ENCODE measurements at regions not wholly inside any gene's neighbourhood (a gene's known extent, or its start where the extent isn't known, plus 50 kb on each side); places are given as distances from the start of the nearest gene placed in this dataset.
A peak's percentile ranks its signal among the peaks of the same experiment; 100 is the strongest.

- no peak for DNase-seq (ENCODE audit: low read depth in 1 of 2, low spot score in 1 of 2)
- TF ChIP-seq GABPA (IDR thresholded peaks at IDR 0.05; ENCODE audit: low read depth) = no peak
- TF ChIP-seq, protein P1, sequence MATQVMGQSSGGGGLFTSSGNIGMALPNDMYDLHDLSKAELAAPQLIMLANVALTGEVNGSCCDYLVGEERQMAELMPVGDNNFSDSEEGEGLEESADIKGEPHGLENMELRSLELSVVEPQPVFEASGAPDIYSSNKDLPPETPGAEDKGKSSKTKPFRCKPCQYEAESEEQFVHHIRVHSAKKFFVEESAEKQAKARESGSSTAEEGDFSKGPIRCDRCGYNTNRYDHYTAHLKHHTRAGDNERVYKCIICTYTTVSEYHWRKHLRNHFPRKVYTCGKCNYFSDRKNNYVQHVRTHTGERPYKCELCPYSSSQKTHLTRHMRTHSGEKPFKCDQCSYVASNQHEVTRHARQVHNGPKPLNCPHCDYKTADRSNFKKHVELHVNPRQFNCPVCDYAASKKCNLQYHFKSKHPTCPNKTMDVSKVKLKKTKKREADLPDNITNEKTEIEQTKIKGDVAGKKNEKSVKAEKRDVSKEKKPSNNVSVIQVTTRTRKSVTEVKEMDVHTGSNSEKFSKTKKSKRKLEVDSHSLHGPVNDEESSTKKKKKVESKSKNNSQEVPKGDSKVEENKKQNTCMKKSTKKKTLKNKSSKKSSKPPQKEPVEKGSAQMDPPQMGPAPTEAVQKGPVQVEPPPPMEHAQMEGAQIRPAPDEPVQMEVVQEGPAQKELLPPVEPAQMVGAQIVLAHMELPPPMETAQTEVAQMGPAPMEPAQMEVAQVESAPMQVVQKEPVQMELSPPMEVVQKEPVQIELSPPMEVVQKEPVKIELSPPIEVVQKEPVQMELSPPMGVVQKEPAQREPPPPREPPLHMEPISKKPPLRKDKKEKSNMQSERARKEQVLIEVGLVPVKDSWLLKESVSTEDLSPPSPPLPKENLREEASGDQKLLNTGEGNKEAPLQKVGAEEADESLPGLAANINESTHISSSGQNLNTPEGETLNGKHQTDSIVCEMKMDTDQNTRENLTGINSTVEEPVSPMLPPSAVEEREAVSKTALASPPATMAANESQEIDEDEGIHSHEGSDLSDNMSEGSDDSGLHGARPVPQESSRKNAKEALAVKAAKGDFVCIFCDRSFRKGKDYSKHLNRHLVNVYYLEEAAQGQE (IDR thresholded peaks at IDR 0.05; ENCODE audit: insufficient replicate concordance, low read depth) = no peak
- Histone ChIP-seq H3K4me3 (replicated peaks; ENCODE audit: insufficient read depth, low read length) (no peak overlapping the region), H3K27me3 (ENCODE audit: insufficient read depth, poor library complexity, severe bottlenecking) (no peaks in the 10 kb centered on the region), H3K27ac (replicated peaks) (peak overlapping the region; percentile 18; the same call in 1 of the 2 replicates)
These were observed 130.9 kb upstream of the VPREB1 start for GRCh38 chr22:22113701-22114100.

GRCh38 chr22:22112533-22113294, 130.1 kb upstream of the TOP3B start:
- TF ChIP-seq GABPA (IDR thresholded peaks at IDR 0.05; ENCODE audit: low read depth) (no peak), SPI1 (IDR thresholded peaks at IDR 0.05; ENCODE audit: borderline replicate concordance, low read depth) (no peak), POLR2AphosphoS5 (IDR thresholded peaks at IDR 0.05; ENCODE audit: low read depth) (no peak)
- TF ChIP-seq, protein P1 (IDR thresholded peaks at IDR 0.05; ENCODE audit: insufficient replicate concordance, low read depth) = no peak
- TF ChIP-seq, protein P2, sequence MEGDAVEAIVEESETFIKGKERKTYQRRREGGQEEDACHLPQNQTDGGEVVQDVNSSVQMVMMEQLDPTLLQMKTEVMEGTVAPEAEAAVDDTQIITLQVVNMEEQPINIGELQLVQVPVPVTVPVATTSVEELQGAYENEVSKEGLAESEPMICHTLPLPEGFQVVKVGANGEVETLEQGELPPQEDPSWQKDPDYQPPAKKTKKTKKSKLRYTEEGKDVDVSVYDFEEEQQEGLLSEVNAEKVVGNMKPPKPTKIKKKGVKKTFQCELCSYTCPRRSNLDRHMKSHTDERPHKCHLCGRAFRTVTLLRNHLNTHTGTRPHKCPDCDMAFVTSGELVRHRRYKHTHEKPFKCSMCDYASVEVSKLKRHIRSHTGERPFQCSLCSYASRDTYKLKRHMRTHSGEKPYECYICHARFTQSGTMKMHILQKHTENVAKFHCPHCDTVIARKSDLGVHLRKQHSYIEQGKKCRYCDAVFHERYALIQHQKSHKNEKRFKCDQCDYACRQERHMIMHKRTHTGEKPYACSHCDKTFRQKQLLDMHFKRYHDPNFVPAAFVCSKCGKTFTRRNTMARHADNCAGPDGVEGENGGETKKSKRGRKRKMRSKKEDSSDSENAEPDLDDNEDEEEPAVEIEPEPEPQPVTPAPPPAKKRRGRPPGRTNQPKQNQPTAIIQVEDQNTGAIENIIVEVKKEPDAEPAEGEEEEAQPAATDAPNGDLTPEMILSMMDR (IDR thresholded peaks at IDR 0.05; ENCODE audit: insufficient read depth, low read length) = no peak
- no peak overlapping the region for H3K4me3 ChIP-seq (replicated peaks; ENCODE audit: insufficient read depth, low read length)
- peak overlapping the region; percentile 18 for H3K27ac ChIP-seq (replicated peaks)
- no peaks in the 10 kb centered on the region for H3K27me3 ChIP-seq (ENCODE audit: insufficient read depth, poor library complexity, severe bottlenecking)
- DNase-seq (ENCODE audit: low read depth in 1 of 2, low spot score in 1 of 2) = no peak

- no peaks in the 10 kb centered on the region for H3K27me3 ChIP-seq (ENCODE audit: insufficient read depth, poor library complexity, severe bottlenecking)
These were observed 129.4 kb upstream of the TOP3B start for GRCh38 chr22:22111983-22112382.

DNA sequence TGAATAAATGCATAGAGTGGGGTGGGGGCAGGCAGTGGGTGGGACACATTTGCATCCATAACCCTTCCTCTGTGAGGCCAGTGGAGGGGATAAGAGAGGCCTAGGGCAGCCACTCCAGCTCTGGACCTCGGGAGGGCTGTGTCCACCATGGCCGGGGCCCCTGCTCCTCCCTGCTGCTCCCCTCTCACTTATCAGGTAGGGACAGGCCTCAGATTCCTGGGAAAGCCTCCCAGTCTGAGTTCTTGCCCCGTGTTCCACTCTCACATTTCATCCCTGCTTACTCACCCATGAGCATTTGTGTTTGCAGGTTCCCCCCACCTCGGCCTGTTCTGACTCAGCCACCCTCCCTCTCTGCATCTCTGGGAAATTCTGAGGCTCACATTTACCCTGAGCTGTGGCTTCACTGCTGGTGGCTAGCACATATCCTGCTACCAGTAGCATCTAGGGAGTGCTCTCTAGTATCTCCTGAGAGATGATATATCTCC, 128.7 kb upstream of the TOP3B start:
- no peak for DNase-seq (ENCODE audit: low read depth in 1 of 2, low spot score in 1 of 2)
- Histone ChIP-seq H3K4me3 (replicated peaks; ENCODE audit: insufficient read depth, low read length) (no peak overlapping the region), H3K27me3 (ENCODE audit: insufficient read depth, poor library complexity, severe bottlenecking) (no peaks in the 10 kb centered on the region), H3K27ac (replicated peaks) (0 out of 2 replicates have a peak overlapping the region, but pooled peaks have one; percentile 14)
- TF ChIP-seq POLR2AphosphoS5 (IDR thresholded peaks at IDR 0.05; ENCODE audit: low read depth) (no peak), SPI1 (IDR thresholded peaks at IDR 0.05; ENCODE audit: borderline replicate concordance, low read depth) (no peak), GABPA (IDR thresholded peaks at IDR 0.05; ENCODE audit: low read depth) (no peak)
- TF ChIP-seq, protein P2 (IDR thresholded peaks at IDR 0.05; ENCODE audit: insufficient read depth, low read length) = no peak
- TF ChIP-seq, protein P1 (IDR thresholded peaks at IDR 0.05; ENCODE audit: insufficient replicate concordance, low read depth) = no peak

More at GRCh38 chr22:22111983-22112382, 129.4 kb upstream of the TOP3B start:
- TF ChIP-seq SPI1 (IDR thresholded peaks at IDR 0.05; ENCODE audit: borderline replicate concordance, low read depth) (no peak), GABPA (IDR thresholded peaks at IDR 0.05; ENCODE audit: low read depth) (no peak)
- TF ChIP-seq, protein P2 (IDR thresholded peaks at IDR 0.05; ENCODE audit: insufficient read depth, low read length) = no peak
- Histone ChIP-seq H3K27ac (replicated peaks) (peak overlapping the region; percentile 3; the same call in 1 of the 2 replicates), H3K4me3 (replicated peaks; ENCODE audit: insufficient read depth, low read length) (no peak overlapping the region)
- no peak for DNase-seq (ENCODE audit: low read depth in 1 of 2, low spot score in 1 of 2)
